Transverse colon (tissue), 4 donors: ENCODE measurements at regions not wholly inside any gene's neighbourhood (a gene's known extent, or its start where the extent isn't known, plus 50 kb on each side); places are given as distances from the start of the nearest gene placed in this dataset.

ENCODE experiments used
- DNase-seq: peaks from one replicate; pipeline ENCODE4 v3.0.0-alpha.2; 2019
- H3K27ac ChIP-seq, 4 donors: fragments of 200-600 bp; sonication (generic); 2 replicates each; pipeline ENCODE4 v1.5.1; 2016 to 2018; ENCODE audit warnings: inconsistent platforms in 4 of 4
- H3K27me3 ChIP-seq: fragments of 200-600 bp; sonication (generic); 2 replicates; pipeline ENCODE4 v1.5.1; 2017; ENCODE audit warnings: inconsistent platforms
- H3K36me3 ChIP-seq, 4 donors: fragments of 200-600 bp; sonication (generic); 2 replicates each; pipeline ENCODE4 v1.5.1; 2017 to 2019; ENCODE audit warnings: inconsistent platforms in 4 of 4
- H3K4me1 ChIP-seq, 4 donors: fragments of 200-600 bp; sonication (generic); 2 replicates each; pipeline ENCODE4 v1.5.1; 2017 to 2020; ENCODE audit warnings: inconsistent platforms in 4 of 4
- H3K4me3 ChIP-seq, 4 donors: fragments of 200-600 bp; sonication (generic); 1 replicate in 1 of 4; 2 replicates in 3 of 4; pipeline versions ENCODE4 v1.5.1 to v1.6.1; 2017 to 2019; ENCODE audit warnings: inconsistent platforms in 4 of 4
- H3K9me3 ChIP-seq, 2 donors: fragments of 200-600 bp; sonication (generic); 2 replicates each; pipeline ENCODE4 v1.5.1; 2017 to 2019; ENCODE audit warnings: inconsistent platforms in 2 of 2
- CTCF ChIP-seq, 5 experiments: fragments of 200-600 bp in 3 of 5; fragments of 450-650 bp in 2 of 5; sonication (generic) in 3 of 5; IDR thresholded peaks; 1 replicate in 2 of 5; 2 replicates in 3 of 5; pipeline ENCODE4 v1.5.1; 2016 to 2017; ENCODE audit warnings: antibody characterized with exemption in 5 of 5, inconsistent platforms in 3 of 5, mild to moderate bottlenecking in 2 of 5, moderate library complexity in 1 of 5
- EP300 ChIP-seq: sonication (generic); formaldehyde crosslinking; IDR thresholded peaks from one replicate; pipeline ENCODE4 v1.6.1; 2017; ENCODE audit warnings: antibody characterized with exemption, low read depth
- POLR2A ChIP-seq: fragments of 450-650 bp; IDR thresholded peaks from one replicate; pipeline ENCODE4 v1.6.1; 2016; ENCODE audit warnings: antibody characterized with exemption, mild to moderate bottlenecking, moderate library complexity
- POLR2AphosphoS5 ChIP-seq, 3 donors: sonication (generic); formaldehyde crosslinking; IDR thresholded peaks; one replicate each; pipeline ENCODE4 v1.6.1; 2016; ENCODE audit warnings: antibody characterized with exemption in 3 of 3
- WGBS, 2 donors: methylation state at CpG; one replicate each; pipeline ENCODE4 v1.1.5; 2018; ENCODE audit warnings: low coverage in 1 of 2; 5-methylcytosine and 5-hydroxymethylcytosine counted together
- in situ Hi-C, 4 donors: fragments of 200-750 bp; cut with MboI; loops; one replicate each; pipeline versions ENCODE4 v1.15.0 to v1.15.1; 2017; ENCODE audit warnings: low sequenced_read_pairs in 3 of 4, low pct_ligation_motif_present in 1 of 4, low pct_unique_long_range_greater_than_20kb in 1 of 4
- intact Hi-C: fragments of 100-400 bp; cut with DNase I; formaldehyde crosslinking; loops from one replicate; pipeline ENCODE4 v1.15.1; 2023; ENCODE audit warnings: low total_unique reads

- no peaks in the 10 kb centered on the region for H3K27me3 ChIP-seq
- H3K9me3 ChIP-seq: no peaks in the 10 kb centered on the region
- DNase-seq: no peak
- no peak for TF ChIP-seq CTCF (IDR thresholded peaks at IDR 0.05)
- no peak for TF ChIP-seq POLR2A
- TF ChIP-seq POLR2AphosphoS5 (IDR thresholded peaks at IDR 0.05): no peak
- no peak for TF ChIP-seq EP300
- WGBS, 2 donors: 70 to 73% methylated on average over 1 of the region's 1 CpG
- no peak overlapping the region for H3K27ac ChIP-seq
- no peak overlapping the region for H3K4me3 ChIP-seq
- no peaks in the 10 kb centered on the region for H3K4me1 ChIP-seq
- in situ Hi-C loops: no loop called here
- no peaks in the 10 kb centered on the region for H3K36me3 ChIP-seq
- intact Hi-C loops: no loop called here
These were observed 369.6 kb upstream of the ADGRL4 start for GRCh38 chr1:79376106-79376505.

- Histone ChIP-seq H3K9me3 (no peaks in the 10 kb centered on the region), H3K4me3 (no peak overlapping the region), H3K27me3 (no peaks in the 10 kb centered on the region), H3K4me1 (no peaks in the 10 kb centered on the region), H3K27ac (no peak overlapping the region), H3K36me3 (no peaks in the 10 kb centered on the region)
- in situ Hi-C loops: no loop called here
- intact Hi-C loops: no loop called here
- TF ChIP-seq POLR2A (no peak), POLR2AphosphoS5 (IDR thresholded peaks at IDR 0.05) (no peak), CTCF (IDR thresholded peaks at IDR 0.05) (no peak), EP300 (no peak)
- no peak for DNase-seq
- 13 to 19% methylated on average over 1 of the region's 1 CpG for WGBS, 2 donors
These were observed 368.8 kb upstream of the ADGRL4 start for GRCh38 chr1:79375352-79375751.

GRCh38 chr1:79374397-79374796, 367.9 kb upstream of the ADGRL4 start:
- H3K4me1 ChIP-seq: no peaks in the 10 kb centered on the region
- in situ Hi-C loops (loop anchor here in 2 of 4 donors (25.0 kb wide), 1 partner anchor 537 kb away; no protein-coding TSS in a partner anchor), intact Hi-C loops (no loop called here)
- no peak for TF ChIP-seq POLR2A
- TF ChIP-seq POLR2AphosphoS5 (IDR thresholded peaks at IDR 0.05): no peak
- TF ChIP-seq EP300: no peak
- TF ChIP-seq CTCF (IDR thresholded peaks at IDR 0.05): no peak
- WGBS, 2 donors: 63 to 75% methylated on average over 1 of the region's 1 CpG
- no peak overlapping the region for H3K4me3 ChIP-seq
- no peaks in the 10 kb centered on the region for H3K27me3 ChIP-seq
- no peak for DNase-seq
- H3K27ac ChIP-seq: no peak overlapping the region
- H3K36me3 ChIP-seq: no peaks in the 10 kb centered on the region
- H3K9me3 ChIP-seq: no peaks in the 10 kb centered on the region

GRCh38 chr1:79373481-79374125, 367.1 kb upstream of the ADGRL4 start:
- Histone ChIP-seq H3K36me3 (no peaks in the 10 kb centered on the region), H3K27me3 (no peaks in the 10 kb centered on the region), H3K4me1 (no peaks in the 10 kb centered on the region), H3K9me3 (no peaks in the 10 kb centered on the region), H3K27ac (no peak overlapping the region), H3K4me3 (no peak overlapping the region)
- DNase-seq: no peak
- WGBS, 2 donors: 14 to 18% methylated on average over 2 of the region's 2 CpGs
- intact Hi-C loops: no loop called here
- TF ChIP-seq POLR2A: no peak
- no peak for TF ChIP-seq CTCF (IDR thresholded peaks at IDR 0.05)
- TF ChIP-seq POLR2AphosphoS5 (IDR thresholded peaks at IDR 0.05): no peak
- TF ChIP-seq EP300: no peak
- in situ Hi-C loops: loop anchor here in 2 of 4 donors (25.0 kb wide), 1 partner anchor 536 kb away; no protein-coding TSS in a partner anchor
